HCT116 (cell line): ENCODE measurements at regions not wholly inside any gene's neighbourhood (a gene's known extent, or its start where the extent isn't known, plus 50 kb on each side); places are given as distances from the start of the nearest gene placed in this dataset.

Experiments
- ATAC-seq: fragments of 200-7000 bp; cut with Tn5 transposase; 2 replicates; pipeline ENCODE4 v1.9.1; 2020; ENCODE audit warnings: mild to moderate bottlenecking, moderate library complexity
- BruUV-seq: library from RNA; stranded (reverse); fragments of 400-500 nt; replicated peaks from 2 replicates; lab custom pipeline; 2021; lab: Mats Ljungman, UMichigan
- CTCF ChIA-PET: fragments of 300-600 bp; sonication (Branson Sonifier 250); formaldehyde crosslinking; loops from one replicate; lab custom pipeline; 2021; ENCODE audit warnings: antibody characterized with exemption; lab: Charles Lee
- POLR2A ChIA-PET: fragments of 300-600, 350-600 bp; sonication (Branson Sonifier 250); formaldehyde crosslinking; loops from one replicate; lab custom pipeline; 2021; ENCODE audit warnings: antibody characterized with exemption; lab: Charles Lee
- RAD21 ChIA-PET, 2 experiments: fragments of 300-600 bp; sonication (Branson Sonifier 250); formaldehyde crosslinking; loops; one replicate each; lab custom pipeline; 2023; ENCODE audit warnings: low total read pairs in 2 of 2; ENCODE audit not compliant: uncharacterized antibody in 2 of 2, unreplicated experiment in 2 of 2, low non-redundant PET in 1 of 2; lab: Charles Lee
- DNase-seq: peaks from one replicate; pipeline ENCODE4 v3.0.0-alpha.2; 2010; ENCODE audit warnings: low read depth, low spot score
- H2AFZ ChIP-seq: fragments of 200-600 bp; shearing (Covaris generic), sonication (generic); 2 replicates; pipeline ENCODE4 v1.6.1; 2017; ENCODE audit warnings: low read depth, mixed run types, mixed read lengths, antibody characterized with exemption, low read length; ENCODE audit not compliant: poor library complexity, severe bottlenecking
- H3K27ac ChIP-seq: 2 replicates; pipeline ENCODE4 v1.5.1; 2012; ENCODE audit warnings: low read depth, low read length
- H3K27me3 ChIP-seq: fragments of 200-600 bp; sonication (generic); 2 replicates; pipeline ENCODE4 v1.6.1; 2016; ENCODE audit warnings: mixed run types, low read length, mixed read lengths; ENCODE audit not compliant: insufficient read depth
- H3K36me3 ChIP-seq, 2 experiments: fragments of 200-500 bp in 1 of 2; fragments of 200-600 bp in 1 of 2; sonication (Bioruptor generic) in 1 of 2; sonication (generic) in 1 of 2; 2 replicates each; pipeline versions ENCODE4 v1.5.1 to v1.6.1; 2014 to 2016; ENCODE audit warnings: low read length in 2 of 2, inconsistent platforms in 1 of 2, mixed read lengths in 1 of 2, mixed run types in 1 of 2; ENCODE audit not compliant: insufficient read depth in 2 of 2, control insufficient read depth in 1 of 2
- H3K4me1 ChIP-seq, 2 experiments: fragments of 200-600 bp in 1 of 2; sonication (generic) in 1 of 2; 2 replicates each; pipeline versions ENCODE4 v1.5.1 to v1.6.1; 2012 to 2017; ENCODE audit warnings: low read length in 2 of 2, inconsistent platforms in 1 of 2, mild to moderate bottlenecking in 1 of 2, mixed read lengths in 1 of 2, mixed run types in 1 of 2, moderate library complexity in 1 of 2; ENCODE audit not compliant: insufficient read depth in 2 of 2, control insufficient read depth in 1 of 2
- H3K4me2 ChIP-seq: fragments of 200-600 bp; sonication (generic); 2 replicates; pipeline ENCODE4 v1.6.1; 2017; ENCODE audit warnings: mixed run types, low read length, mixed read lengths
- H3K4me3 ChIP-seq, 2 experiments: fragments of 200-600 bp in 1 of 2; sonication (generic) in 1 of 2; replicated peaks in 1 of 2; 2 replicates each; pipeline ENCODE4 v1.5.1; 2011 to 2016; ENCODE audit warnings: low read length in 2 of 2, control low read depth in 1 of 2, low read depth in 1 of 2, mild to moderate bottlenecking in 1 of 2, mixed read lengths in 1 of 2, mixed run types in 1 of 2
- H3K79me2 ChIP-seq: fragments of 200-600 bp; sonication (generic); 2 replicates; pipeline ENCODE4 v1.6.1; 2017; ENCODE audit warnings: mild to moderate bottlenecking, mixed run types, low read length, moderate library complexity, mixed read lengths; ENCODE audit not compliant: insufficient read depth
- H3K9ac ChIP-seq: fragments of 200-600 bp; sonication (generic); 2 replicates; pipeline ENCODE4 v1.6.1; 2016; ENCODE audit warnings: low read length, mixed read lengths
- H3K9me2 ChIP-seq: fragments of 200-600 bp; sonication (generic), shearing (Covaris generic); 2 replicates; pipeline ENCODE4 v1.6.1; 2017; ENCODE audit warnings: mixed run types, mild to moderate bottlenecking, moderate library complexity; ENCODE audit not compliant: insufficient read depth
- H3K9me3 ChIP-seq, 2 experiments: fragments of 200-500 bp in 1 of 2; fragments of 200-600 bp in 1 of 2; sonication (Bioruptor generic) in 1 of 2; sonication (generic) in 1 of 2; 2 replicates each; pipeline ENCODE4 v1.6.1; 2014 to 2017; ENCODE audit warnings: low read length in 2 of 2, mixed read lengths in 2 of 2, inconsistent platforms in 1 of 2, low read depth in 1 of 2, mild to moderate bottlenecking in 1 of 2, mixed run types in 1 of 2, moderate library complexity in 1 of 2; ENCODE audit not compliant: control insufficient read depth in 1 of 2, insufficient read depth in 1 of 2
- H4K20me1 ChIP-seq: fragments of 200-600 bp; sonication (generic), shearing (Covaris generic); 2 replicates; pipeline ENCODE4 v1.6.1; 2017; ENCODE audit warnings: mixed run types, mild to moderate bottlenecking, moderate library complexity; ENCODE audit not compliant: insufficient read depth
- EGR1 ChIP-seq: IDR thresholded peaks from 2 replicates; pipeline ENCODE4 v1.6.1; 2012; ENCODE audit warnings: low read depth
- ELF1 ChIP-seq: IDR thresholded peaks from 2 replicates; pipeline ENCODE4 v1.6.1; 2012; ENCODE audit warnings: low read depth, borderline replicate concordance
- EZH2 ChIP-seq: fragments of 200-600 bp; sonication (generic); IDR thresholded peaks from 2 replicates; pipeline ENCODE4 v1.6.1; 2017; ENCODE audit warnings: antibody characterized with exemption, mixed run types
- FOSL1 ChIP-seq: IDR thresholded peaks from 2 replicates; pipeline ENCODE4 v1.6.1; 2012; ENCODE audit warnings: low read depth
- SIN3A ChIP-seq: IDR thresholded peaks from 2 replicates; pipeline ENCODE4 v1.6.1; 2012; ENCODE audit warnings: low read depth
- TCF7L2 ChIP-seq: IDR thresholded peaks from 2 replicates; pipeline ENCODE4 v1.7.0; 2011; ENCODE audit warnings: borderline replicate concordance, inconsistent platforms; ENCODE audit not compliant: insufficient read depth, insufficient read length; ENCODE audit errors: extremely low read depth
- intact Hi-C: fragments of 100-400 bp; cut with micrococcal nuclease; formaldehyde crosslinking; loops from 2 replicates; pipeline ENCODE4 v1.10.0; 2022
- TF ChIP-seq, protein P1 (sequence below): IDR thresholded peaks from 2 replicates; pipeline ENCODE4 v1.6.1; 2012
- TF ChIP-seq, protein P2 (sequence below): IDR thresholded peaks from 2 replicates; pipeline ENCODE4 v1.6.1; 2011; ENCODE audit warnings: mild to moderate bottlenecking, low read length, moderate library complexity; ENCODE audit not compliant: insufficient replicate concordance; ENCODE audit errors: extremely low read depth
- TF ChIP-seq, protein P3 (sequence below): IDR thresholded peaks from 2 replicates; pipeline ENCODE4 v1.6.1; 2012

DNA sequence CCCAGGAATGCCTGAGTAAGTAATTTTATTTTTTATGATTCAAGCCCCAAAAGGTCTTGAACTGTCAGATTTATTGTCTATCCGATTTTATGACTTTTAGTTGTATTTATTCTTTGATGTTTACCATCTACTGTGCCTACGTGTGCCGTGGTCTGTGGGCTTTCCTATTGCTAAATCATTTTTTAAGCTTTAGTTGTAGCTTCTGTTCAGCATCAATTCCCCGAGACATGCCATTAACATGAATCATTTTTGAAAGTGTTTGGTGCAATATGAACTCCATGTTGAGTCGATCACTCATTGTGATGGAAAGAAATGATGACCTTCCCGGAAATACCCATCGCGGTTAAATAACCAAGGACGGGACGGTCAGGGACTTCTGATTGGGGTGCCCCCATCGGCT, 268.7 kb upstream of the THRB start:
- H3K9ac ChIP-seq: no peak overlapping the region
- no peaks in the 10 kb centered on the region for H3K36me3 ChIP-seq
- H3K27me3 ChIP-seq: peaks cover 36% of the 10 kb centered on the region
- TF ChIP-seq, protein P1, sequence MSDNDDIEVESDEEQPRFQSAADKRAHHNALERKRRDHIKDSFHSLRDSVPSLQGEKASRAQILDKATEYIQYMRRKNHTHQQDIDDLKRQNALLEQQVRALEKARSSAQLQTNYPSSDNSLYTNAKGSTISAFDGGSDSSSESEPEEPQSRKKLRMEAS: no peak
- TF ChIP-seq TCF7L2 (no peak), FOSL1 (no peak), ELF1 (no peak), SIN3A (no peak), EZH2 (no peak), EGR1 (no peak)
- TF ChIP-seq, protein P2, sequence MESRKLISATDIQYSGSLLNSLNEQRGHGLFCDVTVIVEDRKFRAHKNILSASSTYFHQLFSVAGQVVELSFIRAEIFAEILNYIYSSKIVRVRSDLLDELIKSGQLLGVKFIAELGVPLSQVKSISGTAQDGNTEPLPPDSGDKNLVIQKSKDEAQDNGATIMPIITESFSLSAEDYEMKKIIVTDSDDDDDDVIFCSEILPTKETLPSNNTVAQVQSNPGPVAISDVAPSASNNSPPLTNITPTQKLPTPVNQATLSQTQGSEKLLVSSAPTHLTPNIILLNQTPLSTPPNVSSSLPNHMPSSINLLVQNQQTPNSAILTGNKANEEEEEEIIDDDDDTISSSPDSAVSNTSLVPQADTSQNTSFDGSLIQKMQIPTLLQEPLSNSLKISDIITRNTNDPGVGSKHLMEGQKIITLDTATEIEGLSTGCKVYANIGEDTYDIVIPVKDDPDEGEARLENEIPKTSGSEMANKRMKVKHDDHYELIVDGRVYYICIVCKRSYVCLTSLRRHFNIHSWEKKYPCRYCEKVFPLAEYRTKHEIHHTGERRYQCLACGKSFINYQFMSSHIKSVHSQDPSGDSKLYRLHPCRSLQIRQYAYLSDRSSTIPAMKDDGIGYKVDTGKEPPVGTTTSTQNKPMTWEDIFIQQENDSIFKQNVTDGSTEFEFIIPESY: no peak
- TF ChIP-seq, protein P3, sequence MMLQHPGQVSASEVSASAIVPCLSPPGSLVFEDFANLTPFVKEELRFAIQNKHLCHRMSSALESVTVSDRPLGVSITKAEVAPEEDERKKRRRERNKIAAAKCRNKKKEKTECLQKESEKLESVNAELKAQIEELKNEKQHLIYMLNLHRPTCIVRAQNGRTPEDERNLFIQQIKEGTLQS: no peak
- TF ChIP-seq, all 23 proteins: peak for 0
- H3K79me2 ChIP-seq: no peaks in the 10 kb centered on the region
- H3K9me3 ChIP-seq: no peaks in the 10 kb centered on the region
- ChIA-PET POLR2A (no interaction called here), RAD21 (no interaction called here), CTCF (no interaction called here)
- no peak overlapping the region for H2AFZ ChIP-seq
- BruUV-seq: no TSS peak
- no peak overlapping the region for H3K27ac ChIP-seq
- intact Hi-C loops: no loop called here
- H3K4me1 ChIP-seq: no peaks in the 10 kb centered on the region
- no peak overlapping the region for H3K4me3 ChIP-seq
- no peak overlapping the region for H3K4me2 ChIP-seq
- ATAC-seq (no peak), DNase-seq (no peak)
- no peaks in the 10 kb centered on the region for H3K9me2 ChIP-seq
- no peaks in the 10 kb centered on the region for H4K20me1 ChIP-seq
